GM19025 (cell line): ENCODE measurements at regions not wholly inside any gene's neighbourhood (a gene's known extent, or its start where the extent isn't known, plus 50 kb on each side); places are given as distances from the start of the nearest gene placed in this dataset.

Experiments used
- ATAC-seq: cut with Tn5 transposase; IDR thresholded peaks from one replicate; pipeline ENCODE4 v1.9.1; 2021; ENCODE audit warnings: mild to moderate bottlenecking, low read depth, moderate library complexity; ENCODE audit not compliant: unreplicated experiment

DNA sequence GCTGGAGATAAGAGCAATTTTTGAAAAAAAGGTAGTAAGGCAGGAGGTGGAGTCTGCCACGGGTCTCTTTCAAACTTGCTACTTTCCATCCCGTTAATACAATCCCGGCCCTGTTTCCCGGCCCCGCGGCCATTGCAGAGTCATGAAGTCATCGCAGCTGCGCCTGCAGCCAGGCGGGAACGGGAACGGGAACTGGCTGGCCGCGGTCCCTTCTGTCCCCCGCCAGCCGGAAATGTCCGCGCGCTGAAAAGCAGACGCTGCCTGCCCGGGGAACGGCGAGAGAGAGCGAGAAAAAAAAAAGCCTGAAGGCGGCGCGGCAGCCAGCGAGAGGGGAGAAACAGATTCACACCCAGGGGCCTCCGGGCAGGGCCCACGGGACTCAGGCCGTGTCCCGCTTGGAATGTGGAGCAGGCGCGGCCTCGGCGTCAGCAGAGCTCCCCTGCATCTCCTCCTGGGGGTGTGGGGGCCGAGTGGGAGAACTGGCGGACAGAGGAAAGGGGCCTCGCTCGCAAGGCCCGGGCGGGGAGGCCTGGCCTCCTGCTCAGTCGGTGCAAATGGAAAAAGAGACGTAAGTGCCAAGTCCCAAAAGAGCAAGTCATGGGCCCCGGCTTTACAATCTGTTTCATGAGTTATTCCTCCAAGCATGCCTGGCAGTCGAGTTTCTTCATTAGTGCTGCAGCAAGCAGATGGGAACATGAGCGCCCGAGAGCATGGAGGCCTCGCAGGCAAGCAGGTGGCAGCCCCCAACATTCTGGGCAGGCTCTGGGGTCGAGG lies 201.2 kb upstream of the GAS1 start:
- no peak for ATAC-seq

DNA sequence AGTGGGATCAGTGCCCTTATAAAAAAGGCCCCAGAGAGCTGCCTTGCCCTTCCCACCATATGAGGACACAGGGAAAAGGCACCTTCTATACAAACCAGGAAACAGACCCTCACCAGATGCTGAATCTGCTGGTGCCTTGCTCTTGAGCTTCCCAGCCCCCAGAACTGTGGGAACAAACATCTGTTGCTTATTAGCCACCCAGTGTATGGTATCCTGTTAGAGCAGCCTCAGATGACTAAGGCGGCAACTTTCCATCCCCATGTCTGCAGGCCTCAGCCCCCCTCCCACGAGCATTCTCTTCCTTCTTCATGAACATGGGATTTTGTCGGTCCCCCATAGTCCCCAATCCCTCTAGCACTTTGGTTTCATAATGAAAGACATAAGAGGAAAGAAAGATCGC lies 202.5 kb upstream of the GAS1 start:
- ATAC-seq, result no peak

DNA sequence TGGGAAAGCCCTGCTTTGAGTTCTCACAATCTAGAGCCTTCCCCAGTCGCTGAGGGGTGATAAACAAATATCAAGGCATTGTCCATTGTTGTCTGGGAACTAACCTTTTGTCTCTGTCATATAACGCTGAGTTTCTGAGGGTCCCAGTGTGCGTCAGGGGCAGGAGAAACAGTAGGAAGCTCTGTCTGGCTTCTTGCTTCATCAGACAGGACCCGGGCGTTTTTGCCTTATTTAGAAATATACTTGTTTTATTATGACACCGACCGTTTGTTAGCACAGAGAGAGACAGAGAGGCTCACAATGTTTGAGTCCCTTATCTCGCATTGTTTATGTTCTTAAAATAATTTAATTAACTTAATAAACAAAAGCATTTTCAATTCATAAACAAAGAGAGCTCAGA lies 204.9 kb upstream of the GAS1 start:
- ATAC-seq, result no peak

DNA sequence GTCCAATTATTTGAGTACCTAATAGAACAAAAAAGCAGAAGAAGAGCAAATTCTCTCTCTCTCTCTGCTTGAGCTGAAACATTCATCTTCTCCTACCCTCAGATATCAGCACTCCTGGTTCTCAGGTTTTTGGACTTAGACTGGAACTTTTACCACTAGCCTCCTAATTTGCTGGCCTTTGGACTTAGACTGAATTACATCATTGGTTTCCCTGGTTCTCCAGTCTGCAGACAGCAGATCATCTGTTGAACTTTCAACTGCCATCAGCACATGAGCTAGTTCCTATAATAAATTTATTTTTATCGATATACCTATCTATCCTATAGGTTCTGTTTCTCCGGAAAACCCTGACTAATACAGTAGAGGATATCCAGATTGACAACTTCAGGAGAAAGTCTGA lies 208.9 kb upstream of the GAS1 start:
- no peak for ATAC-seq

DNA sequence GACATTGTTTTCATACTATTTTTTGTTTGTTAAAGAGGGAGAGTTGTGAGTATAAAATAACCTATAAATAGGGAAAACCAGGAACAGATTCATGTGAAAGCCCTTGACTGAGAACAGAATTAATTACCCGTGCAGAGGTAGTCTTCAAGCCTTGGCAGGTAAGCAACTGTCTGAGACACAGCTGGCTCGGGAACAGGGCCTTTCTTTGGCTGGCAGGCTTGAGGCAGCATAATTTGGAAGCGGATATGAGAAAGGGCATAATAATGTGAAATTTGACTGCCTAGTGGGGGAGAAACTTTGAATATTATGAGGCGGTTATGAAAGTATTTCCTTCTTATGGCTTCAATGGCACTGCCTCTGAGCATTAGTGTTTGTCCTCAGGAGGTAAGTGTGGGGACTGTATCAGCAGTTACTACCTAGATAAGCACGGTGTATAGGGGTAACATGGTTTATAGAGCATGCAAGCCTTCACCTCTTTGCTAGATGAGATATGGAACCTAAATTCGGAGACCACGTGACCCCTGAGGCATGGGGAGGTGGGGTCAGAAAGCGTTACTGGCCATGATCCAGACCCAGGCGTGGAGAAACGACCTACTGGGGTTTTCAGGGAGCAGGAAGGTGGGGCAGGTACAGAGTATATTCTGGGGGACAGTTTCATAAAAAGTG lies 210.2 kb upstream of the GAS1 start:
- ATAC-seq, result no peak

DNA sequence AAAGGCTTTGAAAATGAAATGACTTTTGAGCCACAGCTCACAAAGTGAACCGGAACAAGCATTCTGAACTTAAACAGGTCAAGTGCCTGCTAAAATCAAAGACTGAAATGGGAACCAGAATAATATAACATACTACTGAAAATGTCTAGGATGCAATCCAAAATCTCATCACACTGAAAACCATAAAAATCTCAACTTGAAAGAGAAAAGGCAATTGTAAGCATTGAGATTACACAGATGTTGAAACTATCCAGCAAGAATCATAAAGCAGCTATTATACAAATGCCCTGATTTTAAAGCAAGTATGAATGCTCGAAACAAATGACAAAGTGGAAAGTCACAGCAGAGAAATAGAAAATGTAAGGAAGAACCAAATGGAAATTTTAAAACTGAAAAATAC lies 211.5 kb upstream of the GAS1 start:
- ATAC-seq, result no peak

DNA sequence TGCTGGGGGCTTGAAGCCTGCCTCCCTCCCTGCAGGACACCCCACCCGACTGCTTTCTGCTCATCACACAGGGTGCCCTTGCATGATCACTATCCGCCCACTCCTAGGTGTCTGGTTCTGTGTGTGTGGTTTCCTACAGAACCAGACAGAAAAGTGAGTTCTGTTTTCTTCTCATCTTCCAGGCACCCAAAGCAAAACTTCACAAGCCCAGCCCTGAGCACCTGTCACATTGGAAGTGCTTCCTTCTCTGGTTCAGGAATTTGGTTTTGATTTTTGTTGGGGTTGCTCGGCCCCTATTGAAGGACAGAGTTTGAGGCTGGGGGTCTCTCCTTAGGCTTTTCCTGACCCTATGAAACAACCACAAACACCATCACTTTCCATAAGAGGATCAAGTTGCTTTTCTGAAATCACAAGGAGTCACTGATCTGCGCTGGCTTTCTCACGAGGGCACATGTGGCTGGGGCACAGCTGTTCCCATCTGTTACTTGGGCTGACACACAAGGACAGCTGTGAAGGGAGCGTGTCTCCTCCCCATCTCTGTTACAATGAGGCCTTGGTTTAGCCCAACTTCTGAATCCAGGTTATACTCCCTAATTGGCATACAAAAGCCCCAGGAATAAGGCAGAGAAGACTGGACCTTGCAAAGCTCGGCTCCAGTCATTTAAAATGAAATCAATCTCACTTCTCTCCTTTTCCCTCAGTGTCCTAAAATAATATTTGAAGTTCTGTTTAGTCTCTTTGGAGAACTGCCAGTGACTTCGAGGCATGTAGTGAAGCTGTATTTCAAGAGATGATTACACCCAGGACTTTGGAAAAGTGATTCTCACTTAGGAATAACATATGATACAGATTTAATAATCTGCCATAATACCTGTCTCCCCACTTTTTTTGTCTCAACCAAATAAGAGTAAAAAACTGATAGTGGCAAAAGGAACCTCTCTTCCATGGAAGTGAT lies 213.1 kb upstream of the GAS1 start:
- ATAC-seq, result no peak

DNA sequence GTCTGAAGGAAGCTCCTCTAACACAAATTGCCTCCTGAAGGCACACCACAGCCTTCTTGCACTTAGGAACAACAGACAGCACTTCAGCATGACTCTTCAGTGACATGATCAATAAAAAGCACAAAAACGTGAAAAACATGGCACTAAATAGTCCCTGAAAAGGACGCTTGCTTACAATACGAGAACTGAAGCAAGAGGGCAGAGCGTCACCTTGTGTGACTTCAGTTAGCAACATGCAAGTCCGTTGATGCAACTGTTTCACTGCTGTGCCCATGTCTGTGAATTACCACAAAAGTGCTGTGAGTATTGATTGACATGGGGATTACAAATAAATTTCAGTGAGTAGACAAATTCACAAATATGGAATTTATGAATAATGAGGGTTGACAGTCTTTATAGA lies 219.9 kb upstream of the GAS1 start:
- no peak for ATAC-seq

DNA sequence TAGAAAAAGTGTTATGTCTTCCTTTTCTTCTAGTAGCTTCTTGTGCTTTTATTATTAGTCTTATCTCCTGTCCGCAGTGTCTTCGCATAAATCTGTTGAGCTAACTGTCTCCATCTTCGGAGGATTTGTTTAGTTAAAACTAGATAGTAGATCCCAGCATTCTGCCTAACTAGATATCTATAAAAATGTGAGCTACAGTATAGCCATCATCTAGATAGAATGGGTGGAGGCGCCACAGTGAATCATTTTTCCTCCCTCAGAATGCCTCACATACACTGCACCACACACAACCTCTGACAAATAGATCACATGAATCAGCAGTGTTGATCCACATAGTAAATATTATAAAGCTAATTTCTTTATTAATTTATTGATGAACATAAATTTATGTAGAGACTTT lies 220.3 kb upstream of the GAS1 start:
- ATAC-seq, result no peak

DNA sequence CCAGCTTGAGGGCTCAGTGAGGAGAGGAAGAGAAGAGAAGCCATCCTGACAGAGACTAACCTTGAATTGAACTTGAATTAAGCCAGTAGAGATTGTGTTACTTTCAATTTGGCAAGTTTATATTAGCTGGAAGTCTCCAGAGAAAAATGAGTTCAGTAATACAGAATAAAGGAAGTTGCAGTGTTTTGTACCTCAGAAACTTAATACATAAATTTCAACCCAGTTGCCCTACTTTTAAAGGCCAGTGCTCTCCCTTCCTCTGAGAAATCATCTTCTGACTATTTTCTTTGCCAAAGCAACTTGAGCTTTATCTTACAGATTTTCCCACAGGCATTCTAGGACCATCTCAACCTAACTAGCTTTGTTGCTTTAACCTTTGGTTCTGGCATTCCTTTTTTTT lies 231.0 kb upstream of the GAS1 start:
- no peak for ATAC-seq

DNA sequence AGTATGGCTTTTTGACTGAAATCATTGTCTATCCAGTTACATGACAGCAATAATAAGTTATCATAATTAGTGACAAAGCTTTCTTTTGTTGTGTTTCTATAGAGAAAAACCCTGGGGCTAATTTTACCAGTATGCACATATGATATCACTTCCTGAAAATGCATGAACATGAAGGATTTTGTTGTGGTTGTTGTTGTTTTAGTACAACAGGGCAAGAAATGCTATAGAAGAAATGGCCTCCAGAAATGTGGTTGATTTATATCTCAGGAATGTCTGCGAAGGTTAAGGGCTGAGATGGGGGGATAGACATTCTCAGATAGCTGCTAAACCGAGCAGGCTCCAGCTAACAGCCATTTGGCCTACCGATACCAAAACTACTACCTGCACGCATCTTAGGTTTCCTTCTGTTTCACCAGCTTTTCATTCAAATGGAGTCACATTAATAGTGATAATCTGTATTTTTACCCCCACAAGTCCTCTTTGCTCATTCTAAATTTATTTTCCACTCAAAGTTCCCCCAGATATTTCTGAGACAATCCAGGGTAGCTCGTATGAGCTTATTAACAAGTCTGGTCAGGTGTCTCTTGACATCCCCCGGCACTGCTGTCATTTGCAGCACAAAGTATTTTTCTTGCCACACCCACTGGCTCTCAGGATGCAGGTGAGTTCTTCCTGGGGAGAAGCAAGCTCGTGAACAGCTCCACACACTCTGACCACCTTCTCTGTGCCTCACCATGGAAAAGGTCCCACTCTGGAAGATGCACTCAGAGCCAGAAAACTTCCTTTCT lies 232.4 kb upstream of the GAS1 start:
- no peak for ATAC-seq

DNA sequence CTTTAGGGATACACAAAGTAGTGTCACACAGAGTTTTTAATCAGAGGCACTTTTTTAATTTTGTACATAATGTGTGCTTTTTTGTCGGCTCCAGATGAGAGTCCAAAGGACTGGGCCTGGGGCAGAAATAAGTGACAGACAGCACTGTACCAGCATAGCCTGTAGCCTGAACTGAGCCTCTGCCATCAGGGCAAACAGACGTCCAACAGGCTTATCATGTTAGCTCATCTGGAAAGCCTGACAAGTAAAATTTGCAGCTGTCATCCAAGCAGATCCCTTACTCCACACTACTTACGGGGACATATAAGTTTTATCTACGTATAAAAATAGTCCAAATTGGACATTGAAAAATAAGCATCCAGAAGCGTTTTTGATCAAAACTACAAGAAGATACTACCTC lies 233.1 kb upstream of the GAS1 start:
- no peak for ATAC-seq

DNA sequence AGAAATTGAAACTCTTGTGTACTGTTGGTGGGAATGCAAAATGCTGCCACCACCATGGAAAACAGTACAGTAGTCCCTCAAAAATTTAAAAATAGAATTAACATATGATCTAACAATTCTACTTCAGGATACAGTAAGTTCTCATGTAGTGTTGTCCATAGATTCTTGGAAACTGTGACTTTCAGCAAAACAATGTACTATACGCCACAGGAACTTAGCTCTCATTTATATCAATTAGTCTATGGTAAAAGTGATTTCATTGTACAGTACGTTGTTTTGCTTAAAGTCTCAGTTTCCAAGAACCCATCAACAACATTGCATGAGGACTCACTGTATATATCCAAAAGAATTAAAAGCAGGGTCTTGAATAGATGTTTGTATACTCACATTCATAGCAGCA lies 233.5 kb upstream of the GAS1 start:
- ATAC-seq, result no peak

DNA sequence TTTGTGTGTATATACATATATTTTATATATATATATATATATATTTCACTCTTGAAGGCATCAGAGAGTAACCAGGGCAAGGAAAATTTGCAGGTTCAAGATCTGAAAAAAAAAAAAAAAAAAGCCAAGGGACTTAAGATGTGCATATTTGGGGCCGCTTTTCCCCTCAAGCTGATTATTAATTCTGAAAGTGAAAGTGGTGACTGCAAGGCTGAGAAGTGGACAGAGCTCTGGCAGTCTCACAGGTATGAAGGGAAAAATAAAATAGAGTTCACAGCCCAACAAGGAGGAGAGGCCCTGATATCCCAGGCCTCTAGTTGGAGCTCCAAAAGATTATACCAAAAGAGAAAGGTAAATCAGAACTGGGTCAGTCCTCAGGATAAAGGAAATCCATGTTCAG lies 234.4 kb upstream of the GAS1 start:
- no peak for ATAC-seq

DNA sequence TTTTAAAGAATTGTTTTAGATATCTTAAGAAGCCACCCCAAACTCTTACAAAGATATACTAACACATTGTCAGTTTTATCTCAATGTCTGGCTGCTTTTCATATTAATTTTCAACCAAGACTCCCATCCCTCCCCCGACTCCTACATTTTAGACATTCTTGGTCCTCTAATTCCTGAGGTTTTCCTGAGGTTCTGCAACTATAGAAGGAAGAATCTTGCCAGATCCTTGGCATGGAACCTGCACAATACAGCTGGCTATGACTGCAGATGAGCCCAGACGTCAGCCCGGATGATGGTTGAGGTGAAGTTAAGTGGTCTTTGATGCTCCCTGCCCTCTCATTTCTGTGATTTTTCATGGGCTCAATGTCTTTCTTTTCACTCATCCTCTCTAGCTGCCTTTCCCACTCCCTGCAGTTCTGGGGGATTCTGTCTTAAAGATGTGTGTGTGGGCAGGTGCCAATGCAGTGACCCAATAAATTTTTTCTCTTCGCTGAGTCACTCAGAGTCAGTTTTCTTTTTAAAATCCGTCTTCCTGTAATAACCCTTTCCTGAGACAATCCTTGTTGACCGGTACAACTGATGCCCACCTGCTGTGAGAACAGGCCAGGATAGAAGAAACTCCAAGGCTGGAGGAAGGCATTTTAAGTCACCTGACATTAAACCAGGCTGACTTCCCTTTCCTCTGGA lies 237.8 kb upstream of the GAS1 start:
- no peak for ATAC-seq

DNA sequence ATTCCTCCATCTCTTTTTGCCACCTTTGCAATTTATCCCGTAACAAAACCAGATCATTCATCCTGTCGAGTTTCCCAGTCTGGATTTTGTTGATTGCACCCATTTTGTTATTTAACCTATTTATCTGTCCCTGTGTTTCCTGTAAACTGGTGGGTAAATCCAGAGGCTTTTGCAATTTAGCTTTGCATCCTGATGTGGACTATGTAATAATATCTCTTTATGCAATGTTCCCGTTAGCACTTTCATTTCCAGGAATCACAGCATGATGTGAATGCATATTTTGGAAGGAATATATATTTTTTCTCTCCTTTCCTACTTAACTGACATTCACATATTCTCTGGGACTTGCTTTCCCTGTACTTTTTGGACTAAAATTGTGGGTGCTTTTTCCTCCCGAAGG lies 240.3 kb upstream of the GAS1 start:
- ATAC-seq, result no peak

DNA sequence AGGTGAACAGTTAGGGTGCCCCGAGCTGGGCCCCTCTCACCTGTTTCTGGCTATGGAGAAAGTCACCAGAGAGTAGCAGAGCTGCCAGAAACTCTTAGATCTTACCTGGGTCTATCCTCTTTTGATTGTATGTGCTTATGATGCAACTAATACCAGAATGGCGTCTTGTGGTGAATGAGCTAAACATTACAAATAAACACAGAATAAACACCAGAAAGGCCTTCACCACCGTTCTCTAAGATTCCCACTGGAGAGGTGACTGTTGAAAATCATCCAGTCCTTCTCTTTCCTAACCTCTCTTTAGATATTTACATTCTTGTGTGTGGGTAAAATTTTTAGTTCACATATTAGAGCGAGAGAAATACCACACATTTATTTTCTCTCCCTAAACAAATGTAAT lies 241.7 kb upstream of the GAS1 start:
- ATAC-seq, result no peak

DNA sequence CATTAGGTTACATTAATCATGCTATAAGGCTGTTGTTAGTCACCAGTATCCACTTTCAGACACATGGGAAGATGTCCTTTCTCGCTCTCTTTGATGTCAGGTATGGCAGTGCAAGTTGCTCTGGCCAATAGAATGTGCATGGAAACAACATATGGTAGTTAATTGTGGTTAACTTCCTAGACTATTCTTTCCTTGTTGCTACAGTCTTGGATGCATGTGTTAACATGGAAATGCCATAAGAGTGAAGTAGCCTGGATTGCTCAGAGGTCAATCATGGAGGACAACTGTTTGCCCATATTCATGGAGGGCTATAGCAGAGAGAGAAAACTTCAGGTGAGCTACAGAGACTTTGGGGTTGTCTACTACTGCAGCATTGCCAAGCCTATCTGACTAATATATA lies 245.8 kb upstream of the GAS1 start:
- ATAC-seq, result no peak

DNA sequence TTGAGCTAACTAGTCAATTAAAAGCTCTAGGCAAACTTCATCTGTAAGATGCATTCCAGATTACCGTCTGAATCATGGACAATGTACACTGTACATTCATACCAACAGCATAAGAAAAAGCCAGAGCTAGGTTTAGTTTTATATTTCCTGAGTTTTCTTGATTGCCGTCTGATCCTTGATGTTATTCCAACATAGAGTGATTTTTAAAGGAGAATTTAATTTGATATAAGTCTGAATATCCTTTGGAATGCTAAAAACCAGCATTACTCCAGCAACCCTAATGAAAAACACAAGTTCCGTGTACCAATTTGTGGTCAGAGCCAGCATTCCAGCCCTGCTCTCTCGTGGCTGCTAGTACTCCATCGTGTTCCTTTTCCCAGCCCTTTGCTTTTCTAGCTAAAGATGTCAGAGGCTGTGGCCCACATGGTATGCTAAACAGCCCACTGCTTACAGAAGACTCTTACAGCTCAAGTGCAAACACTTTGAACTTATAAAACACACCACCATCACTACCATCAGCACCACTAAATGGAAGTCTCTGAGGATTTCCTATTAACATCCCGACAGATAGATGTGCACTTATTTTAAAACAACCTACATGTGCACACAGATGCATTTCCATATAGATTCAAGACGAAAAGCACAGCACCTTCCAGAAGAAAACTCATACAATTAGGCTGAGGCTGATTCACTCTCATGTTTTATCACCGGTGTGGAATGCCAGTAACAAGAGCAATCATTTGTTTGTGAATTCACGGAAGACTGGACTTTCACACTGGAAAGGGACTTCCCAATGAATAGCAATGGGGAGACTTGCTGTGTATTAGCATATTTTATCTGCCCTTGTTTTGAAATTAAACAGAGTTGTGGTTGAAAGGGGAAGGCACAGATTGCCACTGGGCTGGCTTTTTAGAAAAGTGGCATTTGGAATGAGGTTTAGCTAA lies 246.9 kb upstream of the GAS1 start:
- ATAC-seq, result no peak
